Osteoblast (primary cell): ENCODE measurements at regions not wholly inside any gene's neighbourhood (a gene's known extent, or its start where the extent isn't known, plus 50 kb on each side); places are given as distances from the start of the nearest gene placed in this dataset.

Experiments
- DNase-seq: peaks from one replicate; pipeline ENCODE4 v3.0.0; 2011; ENCODE audit warnings: low spot score, mixed read lengths; ENCODE audit not compliant: insufficient read length; ENCODE audit errors: missing footprints
- H2AFZ ChIP-seq: 2 replicates; pipeline ENCODE4 v1.6.0; 2011; ENCODE audit warnings: mild to moderate bottlenecking, low read length
- H3K27ac ChIP-seq: 2 replicates; pipeline ENCODE4 v1.5.1; 2011; ENCODE audit warnings: mild to moderate bottlenecking, low read depth, low read length, moderate library complexity
- H3K27me3 ChIP-seq: 2 replicates; pipeline ENCODE4 v1.6.0; 2012; ENCODE audit warnings: mild to moderate bottlenecking, control low read depth, inconsistent platforms, low read length, moderate library complexity; ENCODE audit not compliant: insufficient read depth
- H3K36me3 ChIP-seq: 2 replicates; pipeline ENCODE4 v1.5.1; 2011; ENCODE audit warnings: mild to moderate bottlenecking, low read length, control low read depth, moderate library complexity; ENCODE audit not compliant: insufficient read depth
- H3K4me1 ChIP-seq: 2 replicates; pipeline ENCODE4 v1.5.1; 2011; ENCODE audit warnings: mild to moderate bottlenecking, low read length, control low read depth, moderate library complexity; ENCODE audit not compliant: insufficient read depth
- H3K4me2 ChIP-seq: 2 replicates; pipeline ENCODE4 v1.6.0; 2011; ENCODE audit warnings: mild to moderate bottlenecking, low read length; ENCODE audit not compliant: insufficient read depth
- H3K4me3 ChIP-seq: fragments of 200-600 bp; sonication (generic); 3 replicates; pipeline ENCODE4 v1.5.1; 2012; ENCODE audit warnings: mild to moderate bottlenecking, low read length, inconsistent platforms; ENCODE audit not compliant: insufficient read depth
- H3K79me2 ChIP-seq: 2 replicates; pipeline ENCODE4 v1.6.0; 2012; ENCODE audit warnings: mild to moderate bottlenecking, low read length, control low read depth, inconsistent platforms; ENCODE audit not compliant: insufficient read depth
- H3K9me3 ChIP-seq: 2 replicates; pipeline ENCODE4 v1.5.1; 2011; ENCODE audit warnings: low read depth, low read length, control low read depth
- H4K20me1 ChIP-seq: 2 replicates; pipeline ENCODE4 v1.6.0; 2012; ENCODE audit warnings: mild to moderate bottlenecking, low read length, control low read depth; ENCODE audit not compliant: insufficient read depth
- CTCF ChIP-seq: IDR thresholded peaks from 2 replicates; pipeline ENCODE4 v1.5.1; 2011; ENCODE audit warnings: mild to moderate bottlenecking, low read depth, low read length, moderate library complexity; ENCODE audit errors: extremely low read depth

- Histone ChIP-seq H3K36me3 (no peaks in the 10 kb centered on the region), H4K20me1 (no peaks in the 10 kb centered on the region), H3K79me2 (no peaks in the 10 kb centered on the region), H2AFZ (no peak overlapping the region), H3K9me3 (no peaks in the 10 kb centered on the region), H3K4me2 (no peak overlapping the region), H3K27ac (no peak overlapping the region), H3K4me3 (no peak overlapping the region), H3K4me1 (no peaks in the 10 kb centered on the region), H3K27me3 (no peaks in the 10 kb centered on the region)
- TF ChIP-seq CTCF, result no peak
- no peak for DNase-seq
These were observed 367.9 kb upstream of the BCHE start for GRCh38 chr3:166205158-166205557.

GRCh38 chr3:166201476-166201875, 364.3 kb upstream of the BCHE start:
- Histone ChIP-seq H3K4me2 (no peak overlapping the region), H2AFZ (no peak overlapping the region), H3K4me3 (no peak overlapping the region), H3K79me2 (no peaks in the 10 kb centered on the region), H3K4me1 (no peaks in the 10 kb centered on the region), H3K36me3 (no peaks in the 10 kb centered on the region), H3K9me3 (no peaks in the 10 kb centered on the region), H3K27ac (no peak overlapping the region), H3K27me3 (no peaks in the 10 kb centered on the region), H4K20me1 (no peaks in the 10 kb centered on the region)
- no peak for TF ChIP-seq CTCF
- DNase-seq, result no peak

GRCh38 chr3:166199491-166199890, 362.3 kb upstream of the BCHE start:
- Histone ChIP-seq H3K27me3 (no peaks in the 10 kb centered on the region), H3K9me3 (no peaks in the 10 kb centered on the region), H4K20me1 (no peaks in the 10 kb centered on the region), H3K36me3 (no peaks in the 10 kb centered on the region), H3K79me2 (no peaks in the 10 kb centered on the region), H3K27ac (no peak overlapping the region), H3K4me1 (no peaks in the 10 kb centered on the region), H2AFZ (no peak overlapping the region), H3K4me3 (no peak overlapping the region), H3K4me2 (no peak overlapping the region)
- no peak for TF ChIP-seq CTCF
- DNase-seq, result no peak

- Histone ChIP-seq H3K79me2 (no peaks in the 10 kb centered on the region), H3K27me3 (no peaks in the 10 kb centered on the region), H3K4me2 (no peak overlapping the region), H3K36me3 (no peaks in the 10 kb centered on the region), H3K9me3 (no peaks in the 10 kb centered on the region), H4K20me1 (no peaks in the 10 kb centered on the region), H3K4me1 (no peaks in the 10 kb centered on the region), H3K4me3 (no peak overlapping the region), H3K27ac (no peak overlapping the region), H2AFZ (no peak overlapping the region)
- DNase-seq, result no peak
- TF ChIP-seq CTCF, result no peak
These were observed 358.6 kb upstream of the BCHE start for GRCh38 chr3:166195808-166196207.
